A172 (cell line): ENCODE measurements at regions not wholly inside any gene's neighbourhood (a gene's known extent, or its start where the extent isn't known, plus 50 kb on each side); places are given as distances from the start of the nearest gene placed in this dataset.
A peak's percentile ranks its signal among the peaks of the same experiment; 100 is the strongest.
"Not testable (repeated sequence)": the region's sequence is repeated elsewhere in the genome, so short reads cannot be mapped to it uniquely, and the experiment has no call there.

Source experiments
- DNase-seq: peaks from one replicate; pipeline ENCODE4 v3.0.0-alpha.2; 2015; ENCODE audit warnings: low spot score

DNA sequence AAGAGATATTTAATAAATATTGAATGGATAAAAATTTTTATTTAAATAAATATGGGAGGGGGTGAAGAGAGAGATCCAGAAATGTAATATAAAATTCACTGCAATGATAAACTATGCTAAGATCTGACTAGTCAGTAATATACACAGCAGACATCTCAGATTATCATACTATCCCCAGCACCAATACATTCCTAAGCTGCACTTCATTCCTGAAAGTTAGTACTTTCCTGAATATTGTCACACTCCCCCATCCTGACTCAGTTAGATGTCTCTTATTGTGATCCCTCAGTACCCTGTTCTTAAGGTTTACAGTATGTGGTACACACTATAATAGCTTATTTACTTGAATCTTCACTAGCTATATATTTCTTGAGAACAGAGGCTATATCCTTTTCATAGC, 88.3 kb upstream of the KCNQ5 start:
- DNase-seq, result no peak

DNA sequence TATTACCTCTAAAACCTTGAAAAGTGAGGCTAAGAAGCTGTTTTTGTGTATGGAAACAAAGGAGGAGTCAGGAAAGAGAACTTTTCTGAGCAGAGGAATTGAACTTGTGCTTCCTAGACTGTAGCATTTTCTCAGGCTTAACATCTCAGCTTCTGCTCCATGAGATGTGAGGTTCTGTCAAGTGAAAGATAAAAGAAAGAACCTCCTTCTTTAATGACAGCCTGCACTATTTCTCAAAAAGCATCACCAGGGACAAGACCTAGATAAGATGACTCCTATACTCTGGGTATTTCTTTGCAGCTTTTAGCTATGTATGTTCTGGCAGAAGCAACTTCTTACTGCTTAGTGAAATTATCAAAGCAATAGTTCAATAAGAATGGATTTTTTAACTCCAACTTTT, 87.6 kb upstream of the KCNQ5 start:
- DNase-seq, result no peak

DNA sequence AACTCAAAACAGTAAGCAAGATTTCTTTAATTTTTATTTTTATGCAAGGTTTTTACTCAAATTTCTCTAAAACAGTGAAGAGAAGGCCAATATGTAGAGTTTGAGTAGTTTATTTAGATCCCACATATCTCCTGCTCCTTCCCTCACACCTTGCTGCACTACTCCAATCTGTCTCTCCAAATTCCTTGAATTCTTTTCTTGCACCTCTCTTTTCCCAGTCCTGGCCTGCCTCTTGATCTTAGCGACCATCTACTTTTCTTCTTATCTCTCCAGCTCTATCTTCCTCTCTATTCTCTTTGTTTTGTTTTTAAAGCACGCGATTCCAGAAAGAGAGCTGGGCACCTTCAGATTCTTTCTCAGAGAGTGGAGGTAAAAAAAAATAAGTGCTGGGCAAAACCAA, 86.7 kb upstream of the KCNQ5 start:
- DNase-seq, result no peak

DNA sequence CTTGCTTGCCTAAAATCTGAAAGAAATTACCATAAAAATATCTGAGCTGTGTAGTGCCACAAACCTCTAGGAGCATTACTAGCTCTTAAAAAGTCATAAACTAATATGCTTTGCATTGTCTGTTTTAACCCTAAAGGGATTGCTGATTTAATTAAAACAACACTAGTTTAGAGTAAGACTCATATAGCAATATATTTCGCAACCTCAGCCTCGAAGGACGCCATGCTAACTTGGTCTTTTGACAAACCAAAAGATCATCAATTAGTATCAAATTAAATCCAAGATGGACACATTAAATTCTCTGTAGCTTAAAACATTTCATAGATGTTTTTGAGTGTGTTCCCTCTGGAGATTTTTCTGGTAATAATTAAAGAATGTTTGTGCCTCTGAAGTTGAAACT, 74.8 kb upstream of the KCNQ5 start:
- DNase-seq, result no peak

DNA sequence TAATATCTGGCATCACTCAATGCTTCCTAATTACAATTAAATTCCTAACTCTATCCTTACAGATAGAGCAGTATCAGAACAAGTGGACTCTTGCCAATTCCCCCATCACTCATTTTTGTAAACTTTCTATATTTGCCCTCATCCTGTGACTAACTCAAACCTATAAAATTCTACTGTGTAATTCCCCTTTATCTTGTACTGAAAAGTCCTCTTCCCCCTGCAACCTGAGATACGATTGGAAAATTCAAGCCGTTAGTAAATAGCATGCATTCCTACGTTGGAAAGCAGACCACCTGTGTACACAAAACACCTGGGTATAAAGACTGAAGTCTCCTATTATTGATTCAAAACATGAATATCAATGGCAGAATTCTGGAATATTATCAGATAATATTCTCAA, 70.4 kb upstream of the KCNQ5 start:
- DNase-seq, result peak; percentile 53

DNA sequence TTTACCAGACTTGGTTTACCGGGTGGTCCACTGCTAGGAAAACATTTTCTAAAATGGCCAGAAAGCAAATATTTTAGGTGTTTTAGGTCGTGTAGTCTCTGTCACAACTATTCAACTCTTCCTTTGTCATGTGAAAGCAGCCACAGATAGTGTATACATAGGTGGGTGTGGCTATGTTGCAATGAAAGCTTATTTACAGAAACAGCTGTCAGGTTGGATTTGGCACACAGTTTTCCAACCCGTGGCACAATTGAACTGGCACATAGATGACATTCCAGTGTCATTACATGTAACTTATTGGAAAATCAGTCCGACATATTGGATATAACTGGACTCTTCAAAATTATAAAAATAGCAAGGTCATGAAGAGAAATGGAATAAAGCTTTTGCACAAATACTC, 68.9 kb upstream of the KCNQ5 start:
- DNase-seq, result peak; percentile 53

DNA sequence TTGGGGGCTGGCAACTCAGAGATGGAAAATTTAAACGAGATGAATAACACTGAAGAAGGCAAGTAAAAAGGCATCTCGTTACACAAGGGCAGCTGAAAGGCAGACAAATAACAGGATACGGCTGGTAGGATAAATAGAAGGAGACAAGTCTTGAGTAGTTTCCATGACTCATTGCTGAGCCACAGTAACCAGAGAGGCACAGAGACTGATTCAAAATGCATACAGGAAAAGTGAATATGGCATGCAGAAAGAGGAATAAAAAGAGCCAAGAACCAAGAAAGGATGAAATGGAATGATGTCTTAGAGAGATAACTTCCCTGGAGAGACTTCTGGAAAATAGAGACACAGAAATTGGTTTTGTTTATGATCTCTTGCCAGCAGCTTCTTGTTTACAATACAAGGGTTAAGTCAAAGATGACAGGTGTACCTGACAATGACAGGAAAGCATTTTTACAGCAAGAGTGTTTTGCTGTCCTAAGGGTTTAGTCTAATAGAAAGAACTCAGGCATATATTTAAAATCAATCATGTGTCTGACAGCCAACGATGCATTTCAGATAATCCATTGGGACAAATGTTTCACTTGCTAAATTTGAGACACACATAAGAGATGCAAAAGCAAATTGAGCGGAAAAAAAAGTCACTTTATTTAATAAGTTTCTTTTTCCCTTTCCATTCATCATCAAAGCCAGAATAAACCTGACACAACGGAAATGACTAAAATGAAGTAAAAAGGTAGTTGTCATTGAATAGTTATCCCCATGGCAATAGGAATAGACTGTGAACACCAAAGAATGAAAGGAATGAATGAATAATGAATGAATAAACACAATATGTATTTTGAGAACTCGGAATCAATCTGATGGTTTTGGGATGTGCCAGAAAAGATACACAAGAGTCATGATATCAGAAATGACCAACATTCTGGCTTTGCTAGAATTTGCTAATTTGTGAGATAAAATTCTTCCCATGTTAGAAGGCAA, 68.0 kb upstream of the KCNQ5 start:
- peak; percentile 89 for DNase-seq

DNA sequence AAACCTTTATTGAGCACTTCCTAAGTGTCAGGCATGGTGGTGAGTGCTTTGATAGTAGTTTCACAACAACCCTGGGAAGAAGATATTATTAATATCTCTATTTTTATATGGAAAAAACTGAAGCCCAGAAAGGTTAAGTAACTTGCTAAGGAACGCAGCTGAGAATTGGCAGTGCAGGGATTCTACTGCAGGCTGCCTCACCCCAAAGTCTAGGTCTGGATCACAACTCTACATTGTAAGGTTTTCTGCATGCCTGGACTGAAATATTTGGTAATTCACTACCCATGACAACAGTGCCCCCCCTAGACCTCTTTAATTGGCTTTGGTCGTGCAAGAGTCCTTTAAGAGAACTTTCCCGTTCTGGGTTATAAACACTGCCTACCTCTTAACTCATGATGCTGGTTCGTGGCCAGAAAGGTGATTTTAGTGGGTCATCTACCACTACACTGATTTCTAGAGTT, 67.1 kb upstream of the KCNQ5 start:
- peak; percentile 61 for DNase-seq

DNA sequence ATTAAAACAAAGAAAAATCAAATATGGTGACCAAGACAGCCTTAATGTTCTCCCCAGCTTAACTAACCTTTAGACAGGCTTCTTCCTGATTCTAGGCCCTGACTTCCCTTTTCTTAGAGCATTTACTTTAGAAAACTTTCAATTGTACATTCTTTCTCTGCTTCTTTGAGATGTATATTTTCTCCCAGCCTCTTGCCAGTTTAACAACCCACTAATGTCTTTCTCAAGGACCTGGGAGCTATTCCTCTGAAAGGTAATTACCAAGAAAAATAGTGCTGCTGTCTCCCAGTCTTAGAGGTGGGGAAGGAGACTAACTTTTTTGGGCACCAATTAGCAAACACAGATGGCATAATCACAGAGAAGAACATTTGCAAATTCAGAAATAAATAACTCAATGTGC, 62.8 kb upstream of the KCNQ5 start:
- DNase-seq, result no peak

DNA sequence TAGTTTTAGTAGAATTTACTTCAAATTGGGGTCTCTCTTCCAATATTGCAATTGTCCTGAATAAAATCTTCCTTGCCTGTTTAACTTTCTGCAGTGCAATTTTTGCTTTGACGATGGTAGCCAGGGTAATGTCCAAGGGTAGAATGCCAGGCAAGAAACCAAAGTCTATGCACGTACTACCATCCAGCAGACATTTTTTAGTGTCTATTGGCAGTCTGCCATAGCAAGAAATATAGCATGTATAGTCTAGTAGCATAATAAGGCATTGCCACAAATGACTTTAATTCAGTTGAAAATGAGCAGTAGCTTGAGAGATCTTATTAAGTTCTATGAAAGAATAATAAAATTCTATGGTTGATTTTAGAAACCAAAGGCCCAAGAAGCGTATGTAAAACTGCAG, 62.3 kb upstream of the KCNQ5 start:
- DNase-seq, result no peak

DNA sequence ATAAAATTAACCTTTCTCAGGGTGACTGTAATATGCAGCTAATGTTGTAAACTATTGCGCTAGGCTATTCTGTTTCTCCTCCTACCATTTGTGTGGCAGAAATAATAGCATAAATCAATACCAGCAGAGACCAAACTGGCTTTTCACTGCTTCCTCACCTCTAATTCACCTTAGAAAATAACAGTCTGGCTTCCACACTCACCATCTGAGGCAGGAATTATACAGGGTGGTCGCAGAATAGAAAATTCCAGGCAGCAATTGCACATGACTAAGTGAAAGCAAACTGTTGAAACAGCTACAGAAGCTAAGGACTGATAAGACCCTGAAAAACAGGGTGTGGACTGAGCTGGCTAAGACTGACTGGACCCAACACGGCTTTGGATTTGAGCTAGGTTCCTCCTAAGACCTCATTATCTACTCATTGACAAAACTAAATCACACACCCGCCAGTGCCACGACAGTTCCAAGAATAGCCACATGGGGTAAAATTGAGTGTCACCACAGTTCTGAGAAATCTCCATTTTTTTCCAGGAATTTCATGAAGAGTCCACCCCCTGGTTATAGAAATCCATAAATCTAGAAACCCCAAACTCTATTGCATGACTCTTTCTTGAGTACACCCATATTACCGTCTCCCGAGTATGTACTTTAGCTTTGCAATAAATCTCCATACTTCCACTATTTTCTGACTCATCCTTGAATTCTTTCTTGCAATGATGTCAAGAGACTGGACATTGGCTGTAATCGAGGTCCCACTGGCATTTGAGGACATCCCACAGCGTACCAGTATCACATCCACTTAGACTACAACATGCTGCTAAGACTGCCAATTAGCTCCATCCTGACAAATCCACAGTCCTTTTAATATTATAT, 60.9 kb upstream of the KCNQ5 start:
- peak; percentile 93 for DNase-seq

DNA sequence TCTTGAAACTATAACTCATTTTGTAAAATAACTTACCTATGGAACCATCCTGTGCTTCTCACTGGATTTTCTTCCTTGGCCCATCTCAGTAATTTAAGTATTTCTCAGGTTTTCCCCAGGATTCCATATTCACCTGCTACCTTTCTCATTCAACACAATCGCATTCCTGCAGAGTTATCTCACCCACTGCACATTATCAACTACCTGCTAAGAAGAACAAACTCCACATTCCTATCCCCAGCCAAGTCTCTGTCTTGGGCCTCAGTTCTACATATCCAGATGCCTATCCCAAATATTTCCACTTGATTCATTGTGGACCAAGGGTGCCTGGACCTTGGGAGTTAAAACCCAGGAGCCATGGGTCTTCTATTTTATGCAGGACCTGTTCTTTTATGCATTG, 60.2 kb upstream of the KCNQ5 start:
- DNase-seq, result peak; percentile 48

DNA sequence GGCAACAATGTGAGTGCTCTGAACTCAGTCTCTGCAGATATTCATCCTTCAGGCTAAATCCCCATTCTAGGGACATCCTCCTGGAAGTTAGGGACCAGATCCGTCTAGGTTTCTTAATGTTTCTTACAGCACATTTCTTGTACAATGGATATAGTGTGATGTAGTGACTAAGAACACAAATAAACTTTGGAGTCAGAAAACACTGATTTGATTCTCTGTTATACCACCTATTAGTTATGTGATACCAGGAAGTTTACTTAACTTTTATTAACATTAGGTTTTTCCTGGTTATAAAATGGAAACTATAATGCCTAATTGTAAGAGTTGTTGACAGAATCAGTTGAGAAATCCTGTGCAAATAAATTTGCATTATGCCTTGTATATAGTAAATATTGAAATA, 57.6 kb upstream of the KCNQ5 start:
- no peak for DNase-seq

DNA sequence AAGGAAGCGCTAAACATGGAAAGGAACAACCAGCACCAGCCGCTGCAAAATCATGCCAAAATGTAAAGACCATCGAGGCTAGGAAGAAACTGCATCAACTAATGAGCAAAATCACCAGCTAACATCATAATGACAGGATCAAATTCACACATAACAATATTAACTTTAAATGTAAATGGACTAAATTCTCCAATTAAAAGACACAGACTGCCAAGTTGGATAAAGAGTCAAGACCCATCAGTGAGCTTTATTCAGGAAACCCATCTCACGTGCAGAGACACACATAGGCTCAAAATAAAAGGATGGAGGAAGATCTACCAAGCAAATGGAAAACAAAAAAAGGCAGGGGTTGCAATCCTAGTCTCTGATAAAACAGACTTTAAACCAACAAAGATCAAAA, 49.9 kb upstream of the KCNQ5 start:
- DNase-seq, result not testable (repeated sequence)
